GM10248 (cell line): ENCODE measurements at regions not wholly inside any gene's neighbourhood (a gene's known extent, or its start where the extent isn't known, plus 50 kb on each side); places are given as distances from the start of the nearest gene placed in this dataset.

Source experiments
- CTCF ChIA-PET: fragments of 300-600 bp; sonication (Branson Sonifier 250); formaldehyde crosslinking; extraction: SDS; loops from one replicate; lab custom pipeline; 2021; ENCODE audit warnings: antibody characterized with exemption; lab: Yijun Ruan, JAX
- POLR2A ChIA-PET: fragments of 350-650 bp; sonication (Branson Sonifier 250); formaldehyde crosslinking; extraction: SDS; loops from one replicate; lab custom pipeline; 2020; ENCODE audit warnings: antibody characterized with exemption; lab: Yijun Ruan, JAX
- DNase-seq: peaks from one replicate; pipeline ENCODE4 v3.0.0; 2012; ENCODE audit errors: extremely low spot score
- TF ChIP-seq, protein P1 (sequence below): IDR thresholded peaks from 2 replicates; pipeline ENCODE4 v1.5.1; 2012; ENCODE audit warnings: mild to moderate bottlenecking, low read depth; ENCODE audit errors: extremely low read depth, missing control alignments, control extremely low read depth

DNA sequence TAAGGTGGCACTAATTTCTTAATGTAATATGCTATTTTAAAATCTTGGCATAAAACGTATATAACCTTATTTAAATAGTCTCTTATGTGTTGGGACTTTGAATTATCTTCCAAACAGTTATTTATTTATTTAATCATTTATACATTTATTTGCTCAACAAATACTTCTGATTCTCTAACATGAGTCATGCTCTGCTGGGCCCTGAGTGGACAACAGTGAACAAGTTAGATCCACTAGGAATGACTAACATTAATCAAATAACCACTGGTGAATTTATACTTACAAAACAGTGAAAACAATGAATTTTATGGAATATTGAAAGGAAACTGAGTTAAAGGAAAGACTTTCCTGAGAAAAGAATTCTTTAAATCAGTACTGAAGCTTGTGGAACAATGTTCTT is 1257.2 kb upstream of the CHAC2 start:
- TF ChIP-seq, protein P1, sequence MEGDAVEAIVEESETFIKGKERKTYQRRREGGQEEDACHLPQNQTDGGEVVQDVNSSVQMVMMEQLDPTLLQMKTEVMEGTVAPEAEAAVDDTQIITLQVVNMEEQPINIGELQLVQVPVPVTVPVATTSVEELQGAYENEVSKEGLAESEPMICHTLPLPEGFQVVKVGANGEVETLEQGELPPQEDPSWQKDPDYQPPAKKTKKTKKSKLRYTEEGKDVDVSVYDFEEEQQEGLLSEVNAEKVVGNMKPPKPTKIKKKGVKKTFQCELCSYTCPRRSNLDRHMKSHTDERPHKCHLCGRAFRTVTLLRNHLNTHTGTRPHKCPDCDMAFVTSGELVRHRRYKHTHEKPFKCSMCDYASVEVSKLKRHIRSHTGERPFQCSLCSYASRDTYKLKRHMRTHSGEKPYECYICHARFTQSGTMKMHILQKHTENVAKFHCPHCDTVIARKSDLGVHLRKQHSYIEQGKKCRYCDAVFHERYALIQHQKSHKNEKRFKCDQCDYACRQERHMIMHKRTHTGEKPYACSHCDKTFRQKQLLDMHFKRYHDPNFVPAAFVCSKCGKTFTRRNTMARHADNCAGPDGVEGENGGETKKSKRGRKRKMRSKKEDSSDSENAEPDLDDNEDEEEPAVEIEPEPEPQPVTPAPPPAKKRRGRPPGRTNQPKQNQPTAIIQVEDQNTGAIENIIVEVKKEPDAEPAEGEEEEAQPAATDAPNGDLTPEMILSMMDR = no peak
- ChIA-PET POLR2A (no interaction called here), CTCF (no interaction called here)
- DNase-seq = no peak

GRCh38 chr2:52502476-52502860 is 1265.1 kb upstream of the CHAC2 start:
- no peak for DNase-seq
- TF ChIP-seq, protein P1 = no peak
- ChIA-PET POLR2A (no interaction called here), CTCF (interaction anchor here (1.0 kb wide), 1 partner anchor 9 kb away, joined by 5 read pairs; no protein-coding TSS in a partner anchor)

DNA sequence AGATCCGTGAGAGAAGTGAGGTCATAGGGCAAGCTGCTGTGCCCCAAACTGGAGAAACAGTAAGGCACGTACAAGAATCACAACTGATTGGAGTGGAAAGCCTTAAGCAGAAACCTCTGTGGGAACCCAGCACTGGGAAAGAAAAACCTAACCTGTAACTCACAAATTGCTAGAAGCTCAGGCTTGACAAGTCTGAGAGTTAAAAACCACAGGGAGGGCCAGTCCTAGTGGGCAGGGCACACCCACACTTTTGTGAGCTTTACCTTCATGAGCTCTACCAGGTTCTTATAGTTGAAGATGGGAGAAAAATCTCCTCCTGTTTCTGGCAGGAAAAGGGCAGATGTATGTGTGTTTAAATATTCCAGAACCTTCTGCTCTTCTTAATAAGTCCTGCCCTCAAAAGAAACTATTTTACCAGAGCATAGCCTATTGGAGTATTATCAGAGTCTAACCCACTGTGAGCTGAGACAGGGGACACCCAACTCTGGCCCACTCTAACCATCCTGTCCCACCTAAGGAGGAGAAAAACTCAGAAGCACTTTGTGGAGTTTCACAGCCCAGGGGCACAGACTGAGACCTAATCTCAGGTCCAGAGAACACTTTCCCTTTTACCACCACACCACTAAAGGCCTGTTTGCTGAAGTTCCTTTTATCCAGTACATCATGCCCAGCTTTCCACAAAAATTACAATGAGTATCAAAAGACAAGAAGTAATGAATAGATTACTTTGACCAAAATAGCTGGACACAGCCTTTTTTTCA is 1265.7 kb upstream of the CHAC2 start:
- no peak for DNase-seq
- TF ChIP-seq, protein P1 = no peak
- CTCF ChIA-PET = interaction anchor here (1.0 kb wide), 1 partner anchor 9 kb away, joined by 5 read pairs; no protein-coding TSS in a partner anchor
- POLR2A ChIA-PET = no interaction called here

DNA sequence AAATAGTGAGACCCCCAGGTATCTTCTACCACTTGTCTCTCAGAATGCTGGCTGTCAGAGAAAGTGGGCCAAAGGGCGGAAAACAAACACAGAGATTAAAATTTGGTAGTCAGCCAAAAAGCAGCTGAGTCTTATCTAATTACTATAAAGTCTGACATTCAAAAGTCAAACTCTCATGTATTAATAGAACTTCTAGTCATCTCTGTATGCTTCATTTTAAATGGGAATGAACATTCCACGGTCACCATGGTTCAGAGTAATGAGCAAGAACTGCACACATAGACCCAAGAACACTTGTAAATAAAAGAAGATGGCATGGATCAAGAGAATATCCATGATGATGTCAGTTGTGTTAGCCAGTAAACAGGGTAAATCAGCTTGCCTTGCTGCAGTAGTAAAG is 1267.0 kb upstream of the CHAC2 start:
- CTCF ChIA-PET = no interaction called here
- TF ChIP-seq, protein P1 = no peak
- no peak for DNase-seq
- POLR2A ChIA-PET = no interaction called here

DNA sequence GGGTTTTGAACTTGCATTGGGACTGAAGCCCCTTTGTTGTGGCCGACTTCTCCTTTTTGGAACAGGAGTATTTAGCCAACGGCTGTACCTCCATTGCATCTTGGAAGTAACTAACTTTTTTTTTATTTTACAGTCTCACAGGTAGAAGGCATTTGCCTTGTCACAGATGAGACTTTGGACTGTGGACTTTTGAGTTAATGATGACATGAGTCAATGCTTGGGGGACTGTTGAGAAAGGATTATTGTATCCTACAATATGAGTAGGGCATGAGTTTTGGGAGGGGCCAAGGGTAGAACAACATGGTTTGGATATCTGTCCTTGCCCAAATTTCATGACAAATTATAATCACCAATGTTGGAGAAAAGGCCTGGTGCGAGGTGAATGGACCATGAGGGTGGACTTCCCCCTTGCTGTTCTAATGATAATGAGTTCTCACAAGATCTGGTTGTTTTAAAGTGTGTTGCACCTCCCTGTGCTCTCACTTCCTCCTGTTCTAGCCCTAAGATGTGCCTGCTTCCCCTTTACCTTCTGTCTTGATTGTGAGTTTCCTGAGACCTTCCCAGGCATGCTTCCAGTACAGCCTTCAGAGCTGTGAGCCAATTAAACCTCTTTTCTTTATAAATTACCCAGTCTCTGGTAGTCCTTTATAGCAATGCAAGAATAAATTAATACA is 1269.4 kb upstream of the CHAC2 start:
- ChIA-PET POLR2A (no interaction called here), CTCF (interaction anchor here (0.7 kb wide), 1 partner anchor 80 kb away, joined by 3 read pairs; no protein-coding TSS in a partner anchor)
- TF ChIP-seq, protein P1 = no peak
- DNase-seq = no peak

GRCh38 chr2:52495816-52496215 is 1271.8 kb upstream of the CHAC2 start:
- DNase-seq = no peak
- POLR2A ChIA-PET = no interaction called here
- CTCF ChIA-PET = interaction anchor here (1.3 to 1.5 kb wide), 2 partner anchors 11 to 23 kb away, joined by 3 to 4 read pairs; no protein-coding TSS in a partner anchor
- TF ChIP-seq, protein P1 = no peak
